Nephron progenitor cell (in vitro differentiated cells): ENCODE measurements at regions not wholly inside any gene's neighbourhood (a gene's known extent, or its start where the extent isn't known, plus 50 kb on each side); places are given as distances from the start of the nearest gene placed in this dataset.

Experiments
- DNase-seq: peaks from one replicate; pipeline ENCODE4 v3.0.0; 2021
- H3K27ac Mint-ChIP-seq: 2 replicates; pipeline ENCODE4 v1.8.0; 2021; ENCODE audit warnings: mild to moderate bottlenecking, moderate library complexity, mixed read lengths
- H3K27me3 Mint-ChIP-seq: 2 replicates; pipeline ENCODE4 v1.8.0; 2021; ENCODE audit warnings: mild to moderate bottlenecking, low read depth, mixed read lengths; ENCODE audit not compliant: poor library complexity
- H3K36me3 Mint-ChIP-seq: 2 replicates; pipeline ENCODE4 v1.8.0; 2021; ENCODE audit warnings: low read depth, mixed read lengths
- H3K4me1 Mint-ChIP-seq: 2 replicates; pipeline ENCODE4 v1.8.0; 2021; ENCODE audit warnings: mixed read lengths
- H3K4me3 Mint-ChIP-seq: 2 replicates; pipeline ENCODE4 v1.8.0; 2021; ENCODE audit warnings: mild to moderate bottlenecking, moderate library complexity, mixed read lengths
- H3K9me3 Mint-ChIP-seq: 2 replicates; pipeline ENCODE4 v1.8.0; 2021; ENCODE audit warnings: mild to moderate bottlenecking, moderate library complexity, mixed read lengths
- TF ChIP-seq, protein P1 (sequence below): fragments of 200-600 bp; sonication (generic); IDR thresholded peaks from 2 replicates; pipeline ENCODE4 v1.5.0; 2021; ENCODE audit warnings: antibody characterized with exemption

DNA sequence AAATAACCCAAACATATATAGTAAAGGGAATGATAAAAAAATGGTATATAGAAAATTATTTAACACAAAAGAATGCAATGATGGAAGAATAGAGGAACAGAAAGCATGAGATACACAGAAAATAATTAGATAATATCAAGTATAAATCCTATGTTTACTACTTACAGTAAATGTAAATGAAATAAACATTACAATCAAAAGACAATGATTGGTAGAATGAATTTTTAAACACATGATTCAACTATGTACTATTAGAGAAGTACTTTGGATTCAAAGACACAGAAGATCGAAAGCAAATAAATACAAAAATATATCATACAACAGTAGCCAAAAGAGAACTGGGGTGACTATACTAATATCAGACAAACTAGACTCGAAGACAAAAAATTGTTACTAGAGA, 97.6 kb upstream of the PARD3B start:
- DNase-seq: no peak
- Mint-ChIP-seq H3K27me3 (peaks cover 3% of the 10 kb centered on the region), H3K9me3 (peaks cover 46% of the 10 kb centered on the region), H3K36me3 (peaks cover 12% of the 10 kb centered on the region), H3K27ac (no peak overlapping the region), H3K4me3 (no peak overlapping the region), H3K4me1 (peaks cover 30% of the 10 kb centered on the region)
- TF ChIP-seq, protein P1, sequence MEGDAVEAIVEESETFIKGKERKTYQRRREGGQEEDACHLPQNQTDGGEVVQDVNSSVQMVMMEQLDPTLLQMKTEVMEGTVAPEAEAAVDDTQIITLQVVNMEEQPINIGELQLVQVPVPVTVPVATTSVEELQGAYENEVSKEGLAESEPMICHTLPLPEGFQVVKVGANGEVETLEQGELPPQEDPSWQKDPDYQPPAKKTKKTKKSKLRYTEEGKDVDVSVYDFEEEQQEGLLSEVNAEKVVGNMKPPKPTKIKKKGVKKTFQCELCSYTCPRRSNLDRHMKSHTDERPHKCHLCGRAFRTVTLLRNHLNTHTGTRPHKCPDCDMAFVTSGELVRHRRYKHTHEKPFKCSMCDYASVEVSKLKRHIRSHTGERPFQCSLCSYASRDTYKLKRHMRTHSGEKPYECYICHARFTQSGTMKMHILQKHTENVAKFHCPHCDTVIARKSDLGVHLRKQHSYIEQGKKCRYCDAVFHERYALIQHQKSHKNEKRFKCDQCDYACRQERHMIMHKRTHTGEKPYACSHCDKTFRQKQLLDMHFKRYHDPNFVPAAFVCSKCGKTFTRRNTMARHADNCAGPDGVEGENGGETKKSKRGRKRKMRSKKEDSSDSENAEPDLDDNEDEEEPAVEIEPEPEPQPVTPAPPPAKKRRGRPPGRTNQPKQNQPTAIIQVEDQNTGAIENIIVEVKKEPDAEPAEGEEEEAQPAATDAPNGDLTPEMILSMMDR: no peak

- Mint-ChIP-seq H3K36me3 (peaks cover 6% of the 10 kb centered on the region), H3K9me3 (peaks cover 25% of the 10 kb centered on the region), H3K4me3 (no peak overlapping the region), H3K27ac (peak overlapping the region; percentile 66), H3K27me3 (no peaks in the 10 kb centered on the region), H3K4me1 (peaks cover 53% of the 10 kb centered on the region)
- TF ChIP-seq, protein P1: no peak
- no peak for DNase-seq
Measured at GRCh38 chr2:204449977-204450376, 95.3 kb upstream of the PARD3B start.

DNA sequence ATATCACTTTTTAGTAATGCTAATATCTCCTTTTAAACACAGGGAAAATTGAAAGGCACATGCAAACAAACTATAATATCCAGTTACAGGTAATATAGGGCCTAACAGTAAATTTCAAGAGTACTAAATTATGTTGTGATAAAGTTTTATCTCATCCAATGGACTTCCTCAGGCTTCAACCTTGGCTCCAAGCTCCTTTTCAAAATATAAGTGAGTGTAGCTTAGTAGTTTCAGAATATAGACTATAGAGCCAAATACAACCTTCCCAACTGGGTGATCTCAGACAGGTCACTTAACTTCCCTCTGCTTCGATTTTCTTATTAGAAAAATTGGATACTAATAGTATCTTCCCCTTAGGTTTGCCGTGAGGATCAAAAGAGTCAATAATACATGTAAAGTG, 93.5 kb upstream of the PARD3B start:
- TF ChIP-seq, protein P1: no peak
- H3K27ac Mint-ChIP-seq: peak overlapping the region; percentile 95
- H3K27me3 Mint-ChIP-seq: no peaks in the 10 kb centered on the region
- H3K9me3 Mint-ChIP-seq: peaks cover 8% of the 10 kb centered on the region
- no peak overlapping the region for H3K4me3 Mint-ChIP-seq
- H3K4me1 Mint-ChIP-seq: peaks cover 54% of the 10 kb centered on the region
- no peaks in the 10 kb centered on the region for H3K36me3 Mint-ChIP-seq
- no peak for DNase-seq

- peaks cover under 1% of the 10 kb centered on the region for H3K9me3 Mint-ChIP-seq
- no peaks in the 10 kb centered on the region for H3K27me3 Mint-ChIP-seq
- TF ChIP-seq, protein P1: no peak
- H3K4me3 Mint-ChIP-seq: no peak overlapping the region
- peak; percentile 10 for DNase-seq
- no peaks in the 10 kb centered on the region for H3K36me3 Mint-ChIP-seq
- peak overlapping the region; percentile 95 for H3K27ac Mint-ChIP-seq
- H3K4me1 Mint-ChIP-seq: peaks cover 54% of the 10 kb centered on the region
Measured at GRCh38 chr2:204452464-204453023, 92.7 kb upstream of the PARD3B start.

DNA sequence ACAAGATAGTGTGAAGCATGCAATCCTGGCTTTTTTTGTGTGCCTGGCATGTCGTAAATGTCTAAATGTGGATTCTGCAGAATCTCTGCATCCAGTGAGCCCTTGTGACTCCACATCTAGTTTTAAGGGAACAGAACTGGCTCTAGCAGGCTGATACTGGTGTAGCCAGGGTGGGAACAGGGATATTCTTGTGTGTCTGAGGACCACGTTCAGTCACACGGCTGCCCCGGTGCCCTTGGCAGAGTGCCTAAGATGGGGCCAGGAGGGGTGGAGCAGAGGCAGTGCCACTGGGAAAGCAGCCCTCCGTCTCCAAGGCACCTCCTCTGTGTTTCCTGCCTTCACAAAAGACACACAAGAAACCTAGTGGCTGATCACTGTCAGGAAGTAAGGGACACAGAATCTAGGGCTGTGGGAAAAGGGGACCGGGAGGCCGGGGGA, 91.5 kb upstream of the PARD3B start:
- peak; percentile 10 for DNase-seq
- Mint-ChIP-seq H3K4me3 (no peak overlapping the region), H3K9me3 (no peaks in the 10 kb centered on the region), H3K27me3 (no peaks in the 10 kb centered on the region), H3K4me1 (peaks cover 54% of the 10 kb centered on the region), H3K36me3 (no peaks in the 10 kb centered on the region), H3K27ac (peak overlapping the region; percentile 95)
- TF ChIP-seq, protein P1: no peak

GRCh38 chr2:204454672-204455380, 90.4 kb upstream of the PARD3B start:
- TF ChIP-seq, protein P1: no peak
- Mint-ChIP-seq H3K27me3 (no peaks in the 10 kb centered on the region), H3K4me3 (no peak overlapping the region), H3K9me3 (no peaks in the 10 kb centered on the region), H3K27ac (peak overlapping the region; percentile 68), H3K36me3 (no peaks in the 10 kb centered on the region), H3K4me1 (peaks cover 48% of the 10 kb centered on the region)
- no peak for DNase-seq
